Keratinocyte (primary cell): ENCODE measurements at regions not wholly inside any gene's neighbourhood (a gene's known extent, or its start where the extent isn't known, plus 50 kb on each side); places are given as distances from the start of the nearest gene placed in this dataset.

Experiments
- DNase-seq: peaks from one replicate; pipeline ENCODE4 v3.0.0-alpha.2; 2011; ENCODE audit warnings: low read depth, missing footprints, low spot score
- FAIRE-seq: peaks from 2 replicates; lab custom pipeline; 2011; peaks lifted over from hg19 to GRCh38; lab: Jason Lieb, UNC
- H2AFZ ChIP-seq: 2 replicates; pipeline ENCODE4 v1.6.0; 2012; ENCODE audit warnings: low read length, control low read depth, inconsistent platforms; ENCODE audit not compliant: control insufficient read depth
- H3K27ac ChIP-seq: 2 replicates; pipeline ENCODE4 v1.5.1; 2011; ENCODE audit warnings: low read length; ENCODE audit not compliant: control insufficient read depth, insufficient read depth
- H3K27me3 ChIP-seq: 3 replicates; pipeline ENCODE4 v1.6.0; 2011; ENCODE audit warnings: low read length; ENCODE audit not compliant: control insufficient read depth, insufficient read depth; ENCODE audit errors: extremely low read depth
- H3K36me3 ChIP-seq, 2 experiments: 2 replicates in 1 of 2; 3 replicates in 1 of 2; pipeline ENCODE4 v1.5.1; 2011; ENCODE audit warnings: low read length in 2 of 2, mild to moderate bottlenecking in 1 of 2; ENCODE audit not compliant: control insufficient read depth in 2 of 2, insufficient read depth in 2 of 2; ENCODE audit errors: extremely low read depth in 1 of 2
- H3K4me1 ChIP-seq: 3 replicates; pipeline ENCODE4 v1.5.1; 2011; ENCODE audit warnings: low read length; ENCODE audit not compliant: control insufficient read depth, insufficient read depth; ENCODE audit errors: extremely low read depth
- H3K4me2 ChIP-seq: 3 replicates; pipeline ENCODE4 v1.6.0; 2011; ENCODE audit warnings: low read depth, low read length; ENCODE audit not compliant: control insufficient read depth, insufficient read depth; ENCODE audit errors: extremely low read depth
- H3K4me3 ChIP-seq, 3 experiments: fragments of 200-600 bp in 1 of 3; sonication (generic) in 1 of 3; 2 replicates in 2 of 3; 3 replicates in 1 of 3; pipeline ENCODE4 v1.5.1; 2011 to 2016; ENCODE audit warnings: low read length in 3 of 3, mild to moderate bottlenecking in 3 of 3, control low read depth in 2 of 3, inconsistent platforms in 1 of 3, low read depth in 1 of 3, mixed read lengths in 1 of 3, mixed run types in 1 of 3, moderate library complexity in 1 of 3; ENCODE audit not compliant: control insufficient read depth in 2 of 3, insufficient read depth in 2 of 3; ENCODE audit errors: extremely low read depth in 1 of 3
- H3K79me2 ChIP-seq: 2 replicates; pipeline ENCODE4 v1.6.0; 2012; ENCODE audit warnings: low read length; ENCODE audit not compliant: control insufficient read depth, insufficient read depth
- H3K9ac ChIP-seq: 3 replicates; pipeline ENCODE4 v1.6.0; 2011; ENCODE audit warnings: low read length; ENCODE audit not compliant: control insufficient read depth, insufficient read depth; ENCODE audit errors: extremely low read depth
- H3K9me1 ChIP-seq: 3 replicates; pipeline ENCODE4 v1.6.0; 2011; ENCODE audit warnings: low read length; ENCODE audit not compliant: control insufficient read depth, insufficient read depth; ENCODE audit errors: extremely low read depth
- H3K9me3 ChIP-seq: 2 replicates; pipeline ENCODE4 v1.5.1; 2012; ENCODE audit warnings: low read depth, low read length; ENCODE audit not compliant: control insufficient read depth
- H4K20me1 ChIP-seq: 3 replicates; pipeline ENCODE4 v1.6.0; 2011; ENCODE audit warnings: low read length; ENCODE audit not compliant: control insufficient read depth, insufficient read depth; ENCODE audit errors: extremely low read depth
- CTCF ChIP-seq, 3 experiments: IDR thresholded peaks in 1 of 3; conservative IDR thresholded peaks in 1 of 3; optimal IDR thresholded peaks in 1 of 3; 2 replicates in 2 of 3; 3 replicates in 1 of 3; pipeline versions ENCODE3 to v1.5.1; 2011; ENCODE audit warnings: low read length in 3 of 3, mild to moderate bottlenecking in 3 of 3, moderate library complexity in 2 of 3, control low read depth in 1 of 3, inconsistent platforms in 1 of 3; ENCODE audit not compliant: insufficient read depth in 2 of 3; ENCODE audit errors: extremely low read depth in 1 of 3
- EZH2 ChIP-seq: IDR thresholded peaks from one replicate; pipeline ENCODE4 v1.6.1; 2012; ENCODE audit warnings: inconsistent platforms, mild to moderate bottlenecking, low read length, moderate library complexity
- dilution Hi-C: fragments of 300-500 bp; cut with MboI; formaldehyde crosslinking; loops from one replicate; pipeline ENCODE4 v1.7.0; 2020; ENCODE audit warnings: low sequenced_read_pairs; ENCODE audit not compliant: extremely low pct_ligation_motif_present

GRCh38 chr2:133739039-133739438 lies 170.8 kb upstream of the NCKAP5 start:
- no peaks in the 10 kb centered on the region for H3K9me3 ChIP-seq
- dilution Hi-C loops, result no loop called here
- no peak overlapping the region for H3K27ac ChIP-seq
- no peaks in the 10 kb centered on the region for H3K27me3 ChIP-seq
- H3K9ac ChIP-seq, result no peak overlapping the region
- FAIRE-seq, result no peak
- H3K36me3 ChIP-seq, result no peaks in the 10 kb centered on the region
- TF ChIP-seq EZH2 (no peak), CTCF (optimal IDR thresholded peaks at IDR 0.05 in 1 of 3, IDR thresholded peaks at IDR 0.05 in 1 of 3, conservative IDR thresholded peaks at IDR 0.05 in 1 of 3; ENCODE audit: extremely low read depth in 1 of 3, insufficient read depth in 2 of 3, low read length in 3 of 3) (no peak)
- no peaks in the 10 kb centered on the region for H3K9me1 ChIP-seq
- no peak overlapping the region for H2AFZ ChIP-seq
- no peak overlapping the region for H3K4me2 ChIP-seq
- no peak overlapping the region for H3K4me3 ChIP-seq
- H4K20me1 ChIP-seq, result no peaks in the 10 kb centered on the region
- H3K79me2 ChIP-seq, result no peaks in the 10 kb centered on the region
- DNase-seq, result no peak
- no peaks in the 10 kb centered on the region for H3K4me1 ChIP-seq

- Histone ChIP-seq H3K79me2 (no peaks in the 10 kb centered on the region), H3K27me3 (no peaks in the 10 kb centered on the region), H2AFZ (no peak overlapping the region), H3K4me3 (no peak overlapping the region), H3K9me3 (no peaks in the 10 kb centered on the region), H3K4me2 (no peak overlapping the region), H3K9me1 (no peaks in the 10 kb centered on the region), H3K4me1 (no peaks in the 10 kb centered on the region), H4K20me1 (no peaks in the 10 kb centered on the region), H3K9ac (no peak overlapping the region), H3K27ac (no peak overlapping the region), H3K36me3 (no peaks in the 10 kb centered on the region)
- DNase-seq (no peak), FAIRE-seq (no peak)
- dilution Hi-C loops, result no loop called here
- TF ChIP-seq CTCF (optimal IDR thresholded peaks at IDR 0.05 in 1 of 3, IDR thresholded peaks at IDR 0.05 in 1 of 3, conservative IDR thresholded peaks at IDR 0.05 in 1 of 3; ENCODE audit: extremely low read depth in 1 of 3, insufficient read depth in 2 of 3, low read length in 3 of 3) (no peak), EZH2 (no peak)
Measured at GRCh38 chr2:133740500-133740899, 172.2 kb upstream of the NCKAP5 start.
